Upper lobe of left lung (tissue), 6 donors: ENCODE measurements at regions not wholly inside any gene's neighbourhood (a gene's known extent, or its start where the extent isn't known, plus 50 kb on each side); places are given as distances from the start of the nearest gene placed in this dataset.
A peak's percentile ranks its signal among the peaks of the same experiment; 100 is the strongest.

ENCODE experiments used
- ATAC-seq, 2 donors: fragments of 200-7000 bp; cut with Tn5 transposase; one replicate each; pipeline ENCODE4 v1.9.1; 2022; ENCODE audit warnings: mild to moderate bottlenecking in 2 of 2, moderate library complexity in 2 of 2; ENCODE audit not compliant: low FRiP score in 2 of 2
- DNase-seq, 2 donors: peaks; one replicate each; pipeline ENCODE4 v3.0.0-alpha.2; 2019 to 2020
- H3K27ac ChIP-seq, 4 donors: fragments of 200-600 bp; sonication (generic); one replicate each; pipeline ENCODE4 v1.5.1; 2016 to 2019
- H3K27me3 ChIP-seq, 4 donors: fragments of 200-600 bp; sonication (generic); one replicate each; pipeline ENCODE4 v1.5.1; 2017 to 2019
- H3K36me3 ChIP-seq, 4 donors: fragments of 200-600 bp; sonication (generic); one replicate each; pipeline ENCODE4 v1.5.1; 2016 to 2019
- H3K4me1 ChIP-seq, 4 donors: fragments of 200-600 bp; sonication (generic); one replicate each; pipeline ENCODE4 v1.5.1; 2018 to 2019
- H3K4me3 ChIP-seq, 4 donors: fragments of 200-600 bp; sonication (generic); one replicate each; pipeline ENCODE4 v1.5.1; 2017 to 2019; ENCODE audit warnings: mild to moderate bottlenecking in 2 of 4, moderate library complexity in 1 of 4
- H3K9me3 ChIP-seq, 4 donors: fragments of 200-600 bp; sonication (generic); one replicate each; pipeline ENCODE4 v1.5.1; 2018 to 2019
- CTCF ChIP-seq, 6 experiments: fragments of 450-650 bp in 4 of 6; fragments of 200-600 bp in 2 of 6; sonication (generic) in 2 of 6; IDR thresholded peaks; one replicate each; pipeline ENCODE4 v1.5.1; 2016 to 2019; ENCODE audit warnings: antibody characterized with exemption in 6 of 6
- EP300 ChIP-seq, 4 donors: sonication (generic); formaldehyde crosslinking; IDR thresholded peaks; one replicate each; pipeline ENCODE4 v1.5.1; 2017; ENCODE audit warnings: antibody characterized with exemption in 4 of 4, control low read depth in 2 of 4
- POLR2A ChIP-seq, 4 donors: fragments of 450-650 bp; IDR thresholded peaks; one replicate each; pipeline ENCODE4 v1.5.1; 2016 to 2017; ENCODE audit warnings: antibody characterized with exemption in 4 of 4, mild to moderate bottlenecking in 2 of 4
- POLR2AphosphoS5 ChIP-seq, 2 donors: sonication (generic); formaldehyde crosslinking; IDR thresholded peaks; one replicate each; pipeline ENCODE4 v1.5.1; 2017; ENCODE audit warnings: antibody characterized with exemption in 2 of 2
- WGBS, 2 donors: methylation state at CpG; one replicate each; pipeline ENCODE4 v1.1.5; 2017 to 2018; 5-methylcytosine and 5-hydroxymethylcytosine counted together
- donor health status: DM: no; HTN: no; CAD: no; lungs with moderate emphysema.
- donor health status: DM: no; HTN: yes; CAD: no; lungs with severe emphysema.

- TF ChIP-seq POLR2A (IDR thresholded peaks at IDR 0.05): no peak
- no peak for TF ChIP-seq CTCF (IDR thresholded peaks at IDR 0.05)
- no peak for TF ChIP-seq EP300 (IDR thresholded peaks at IDR 0.05)
- TF ChIP-seq POLR2AphosphoS5 (IDR thresholded peaks at IDR 0.05): no peak
- no peak overlapping the region for H3K4me3 ChIP-seq
- 76 to 83% methylated on average over 21 of the region's 21 CpGs for WGBS, 2 donors
- H3K27me3 ChIP-seq: no peaks in the 10 kb centered on the region
- peak in 1 of 2 donors; percentile 84 for DNase-seq
- ATAC-seq: peak in 1 of 2 donors; percentile 70
- H3K27ac ChIP-seq: no peak overlapping the region
- H3K9me3 ChIP-seq: no peaks in the 10 kb centered on the region
- H3K4me1 ChIP-seq: no peaks in the 10 kb centered on the region
- H3K36me3 ChIP-seq: no peaks in the 10 kb centered on the region
Measured at GRCh38 chr14:101442451-101442850, 118.8 kb upstream of the DIO3 start.

- Histone ChIP-seq H3K4me1 (no peaks in the 10 kb centered on the region), H3K27me3 (no peaks in the 10 kb centered on the region), H3K9me3 (no peaks in the 10 kb centered on the region), H3K27ac (no peak overlapping the region), H3K4me3 (no peak overlapping the region), H3K36me3 (no peaks in the 10 kb centered on the region)
- DNase-seq: no peak
- ATAC-seq: peak in 1 of 2 donors; percentile 53
- 87 to 89% methylated on average over 7 of the region's 7 CpGs for WGBS, 2 donors
- no peak for TF ChIP-seq EP300 (IDR thresholded peaks at IDR 0.05)
- TF ChIP-seq CTCF (IDR thresholded peaks at IDR 0.05): no peak
- no peak for TF ChIP-seq POLR2AphosphoS5 (IDR thresholded peaks at IDR 0.05)
- TF ChIP-seq POLR2A (IDR thresholded peaks at IDR 0.05): no peak
Measured at GRCh38 chr14:101444116-101444515, 117.2 kb upstream of the DIO3 start.

GRCh38 chr14:101445278-101445677 lies 116.0 kb upstream of the DIO3 start:
- ATAC-seq (no peak), DNase-seq (no peak)
- no peaks in the 10 kb centered on the region for H3K4me1 ChIP-seq
- H3K4me3 ChIP-seq: no peak overlapping the region
- no peaks in the 10 kb centered on the region for H3K36me3 ChIP-seq
- WGBS, 2 donors: 81 to 84% methylated on average over 4 of the region's 4 CpGs
- TF ChIP-seq POLR2A (IDR thresholded peaks at IDR 0.05) (no peak), POLR2AphosphoS5 (IDR thresholded peaks at IDR 0.05) (no peak), CTCF (IDR thresholded peaks at IDR 0.05) (no peak), EP300 (IDR thresholded peaks at IDR 0.05) (no peak)
- no peak overlapping the region for H3K27ac ChIP-seq
- H3K9me3 ChIP-seq: no peaks in the 10 kb centered on the region
- no peaks in the 10 kb centered on the region for H3K27me3 ChIP-seq

GRCh38 chr14:101446387-101446969 lies 114.8 kb upstream of the DIO3 start:
- no peak overlapping the region for H3K4me3 ChIP-seq
- H3K9me3 ChIP-seq: no peaks in the 10 kb centered on the region
- H3K4me1 ChIP-seq: no peaks in the 10 kb centered on the region
- TF ChIP-seq EP300 (IDR thresholded peaks at IDR 0.05) (no peak), CTCF (IDR thresholded peaks at IDR 0.05) (no peak), POLR2A (IDR thresholded peaks at IDR 0.05) (no peak)
- DNase-seq (no peak), ATAC-seq (no peak)
- WGBS, 2 donors: 81 to 92% methylated on average over 8 to 10 of the region's 10 CpGs
- H3K27me3 ChIP-seq: no peaks in the 10 kb centered on the region
- H3K36me3 ChIP-seq: no peaks in the 10 kb centered on the region
- no peak overlapping the region for H3K27ac ChIP-seq

- DNase-seq: no peak
- no peaks in the 10 kb centered on the region for H3K9me3 ChIP-seq
- no peak for ATAC-seq
- H3K27me3 ChIP-seq: no peaks in the 10 kb centered on the region
- 83 to 93% methylated on average over 7 of the region's 7 CpGs for WGBS, 2 donors
- no peaks in the 10 kb centered on the region for H3K4me1 ChIP-seq
- no peaks in the 10 kb centered on the region for H3K36me3 ChIP-seq
- H3K4me3 ChIP-seq: no peak overlapping the region
- H3K27ac ChIP-seq: no peak overlapping the region
- no peak for TF ChIP-seq CTCF (IDR thresholded peaks at IDR 0.05)
- no peak for TF ChIP-seq POLR2A (IDR thresholded peaks at IDR 0.05)
- TF ChIP-seq EP300 (IDR thresholded peaks at IDR 0.05): no peak
Measured at GRCh38 chr14:101449114-101449513, 112.2 kb upstream of the DIO3 start.
